ENCODE measurements at regions not wholly inside any gene's neighbourhood (a gene's known extent, or its start where the extent isn't known, plus 50 kb on each side); places are given as distances from the start of the nearest gene placed in this dataset.

GRCh38 chr6:41416501-41416837 is 81.1 kb downstream of the NCR2 start:
- no peaks in the 10 kb centered on the region; a peak in 1 of 7 replicates for H3K36me3 Mint-ChIP-seq (ENCODE audit: insufficient read depth in 1 of 3, low read depth in 3 of 3)
- no peak overlapping the region for H4K91ac ChIP-seq (ENCODE audit: insufficient read length, low read depth, low read length)
- H3K4me3 Mint-ChIP-seq: no peak overlapping the region; a peak in 1 of 5 replicates
- H3K4ac ChIP-seq (ENCODE audit: low read depth, low read length): no peak overlapping the region
- no CpG with 5 or more reads among the region's 6 CpGs for WGBS (ENCODE audit: extremely low coverage, insufficient read length, low lambda C conversion rate)
- H3K18ac ChIP-seq (ENCODE audit: insufficient read length, low read depth, low read length): no peak overlapping the region
- no peak overlapping the region for H2BK12ac ChIP-seq (ENCODE audit: insufficient read length, low read depth, low read length)
- H3K27ac ChIP-seq (ENCODE audit: insufficient read length, low read depth, low read length): no peak overlapping the region
- TF ChIP-seq CTCF (conservative IDR thresholded peaks at IDR 0.05): no peak
- H3K27me3 ChIP-seq (ENCODE audit: insufficient read depth, low read length): peaks cover 70% of the 10 kb centered on the region
- no peak overlapping the region for H3K4me2 ChIP-seq (ENCODE audit: insufficient read depth, insufficient read length, low read length)
- H3K14ac ChIP-seq (ENCODE audit: insufficient read depth, low read length): no peak overlapping the region
- H3K27me3 Mint-ChIP-seq (ENCODE audit: low read depth): no peaks in the 10 kb centered on the region
- no peak overlapping the region for H3K27ac Mint-ChIP-seq
- no peak overlapping the region for H2AFZ ChIP-seq (ENCODE audit: low read length)
- H3T11ph ChIP-seq (ENCODE audit: low read length): no peak overlapping the region
- DNase-seq: no peak
- H3K56ac ChIP-seq (ENCODE audit: insufficient read length, low read depth, low read length): no peak overlapping the region
- H3K9ac ChIP-seq (ENCODE audit: extremely low read depth, insufficient read length, low read length): no peak overlapping the region
- H3K23ac ChIP-seq (ENCODE audit: insufficient read length, low read depth, low read length): no peak overlapping the region
- H2BK20ac ChIP-seq (ENCODE audit: low read depth, low read length, poor library complexity, severe bottlenecking): no peak overlapping the region
- H2BK5ac ChIP-seq (ENCODE audit: insufficient read length, low read length): no peak overlapping the region
- H3K79me1 ChIP-seq (ENCODE audit: insufficient read depth, low read depth, low read length, poor library complexity, severe bottlenecking): no peaks in the 10 kb centered on the region
- H4K5ac ChIP-seq (ENCODE audit: insufficient read length, low read depth, low read length): no peak overlapping the region
- no peak overlapping the region for H2AK5ac ChIP-seq (ENCODE audit: insufficient read length, low read length)
- no peaks in the 10 kb centered on the region for H3K23me2 ChIP-seq (ENCODE audit: insufficient read length, low read depth, low read length, poor library complexity, severe bottlenecking)
- no peak overlapping the region for H2BK120ac ChIP-seq (ENCODE audit: low read depth, low read length, poor library complexity, severe bottlenecking)
- H4K8ac ChIP-seq (replicated peaks; ENCODE audit: insufficient read length, low read depth, low read length): no peak overlapping the region
- H2BK15ac ChIP-seq (ENCODE audit: low read depth, low read length): no peak overlapping the region
- H3K4me1 ChIP-seq (ENCODE audit: insufficient read depth, low read length): no peaks in the 10 kb centered on the region
- peaks cover 0 to 3% of the 10 kb centered on the region in 2 experiments; a peak in 1 of 5 replicates for H3K9me3 Mint-ChIP-seq
- no peaks in the 10 kb centered on the region for H3K9me3 ChIP-seq (ENCODE audit: control insufficient read depth, low read depth, low read length)
- no peaks in the 10 kb centered on the region for H3K79me2 ChIP-seq (ENCODE audit: insufficient read depth, low read length)
- peaks cover 12 to 35% of the 10 kb centered on the region in 2 experiments for H3K4me1 Mint-ChIP-seq
- peaks cover 4% of the 10 kb centered on the region for H4K20me1 ChIP-seq (ENCODE audit: control insufficient read depth, insufficient read depth, insufficient read length)
